Breast epithelium (tissue), 3 donors: ENCODE measurements at regions not wholly inside any gene's neighbourhood (a gene's known extent, or its start where the extent isn't known, plus 50 kb on each side); places are given as distances from the start of the nearest gene placed in this dataset.

Experiments
- POLR2A ChIP-seq: fragments of 450-650 bp; IDR thresholded peaks from one replicate; pipeline ENCODE4 v1.6.1; 2016; ENCODE audit warnings: antibody characterized with exemption, mild to moderate bottlenecking, moderate library complexity
- POLR2AphosphoS5 ChIP-seq, 3 donors: sonication (generic); formaldehyde crosslinking; IDR thresholded peaks; one replicate each; pipeline ENCODE4 v1.6.1; 2017; ENCODE audit warnings: antibody characterized with exemption in 3 of 3
- TF ChIP-seq, protein P1 (sequence below), 3 donors: fragments of 450-650 bp; IDR thresholded peaks; one replicate each; pipeline ENCODE4 v1.5.1; 2016 to 2017; ENCODE audit warnings: antibody characterized with exemption in 3 of 3, mild to moderate bottlenecking in 3 of 3, moderate library complexity in 3 of 3

DNA sequence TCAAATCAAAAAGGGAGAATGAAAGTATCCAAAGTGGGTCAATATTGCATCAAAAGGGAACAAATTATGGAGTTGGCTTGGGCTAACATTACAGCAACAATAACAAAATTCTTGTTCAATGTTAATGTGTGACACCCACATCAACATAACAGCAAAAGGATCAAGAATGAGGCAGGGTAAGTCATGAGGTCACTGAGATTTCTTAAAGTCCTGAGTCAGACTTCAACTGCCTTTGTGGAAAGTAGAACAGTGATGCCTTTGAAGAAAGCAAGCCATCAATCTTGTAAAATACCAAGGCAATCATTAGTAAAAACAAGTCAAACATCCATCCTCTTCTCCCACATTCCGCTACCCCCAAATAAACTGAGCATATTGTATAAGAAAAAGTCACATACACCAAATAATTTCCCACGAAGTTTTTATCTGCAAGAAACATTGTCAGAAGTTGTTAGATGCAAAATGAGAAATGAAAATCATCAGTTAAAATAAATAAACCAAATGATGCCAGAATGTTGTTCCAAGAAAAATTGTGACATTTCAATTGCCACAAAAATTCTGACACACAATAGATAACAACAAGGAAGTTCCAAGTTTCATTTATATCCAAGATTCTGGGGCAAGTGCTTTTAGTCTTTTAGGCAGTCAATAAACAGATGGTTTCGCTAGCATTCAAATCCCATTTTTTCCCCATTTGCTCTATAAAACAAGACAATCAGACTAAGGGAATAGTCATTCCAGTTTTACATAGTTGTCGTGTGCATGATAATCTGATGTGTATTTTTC lies 216.1 kb upstream of the SETBP1 start:
- TF ChIP-seq, protein P1, sequence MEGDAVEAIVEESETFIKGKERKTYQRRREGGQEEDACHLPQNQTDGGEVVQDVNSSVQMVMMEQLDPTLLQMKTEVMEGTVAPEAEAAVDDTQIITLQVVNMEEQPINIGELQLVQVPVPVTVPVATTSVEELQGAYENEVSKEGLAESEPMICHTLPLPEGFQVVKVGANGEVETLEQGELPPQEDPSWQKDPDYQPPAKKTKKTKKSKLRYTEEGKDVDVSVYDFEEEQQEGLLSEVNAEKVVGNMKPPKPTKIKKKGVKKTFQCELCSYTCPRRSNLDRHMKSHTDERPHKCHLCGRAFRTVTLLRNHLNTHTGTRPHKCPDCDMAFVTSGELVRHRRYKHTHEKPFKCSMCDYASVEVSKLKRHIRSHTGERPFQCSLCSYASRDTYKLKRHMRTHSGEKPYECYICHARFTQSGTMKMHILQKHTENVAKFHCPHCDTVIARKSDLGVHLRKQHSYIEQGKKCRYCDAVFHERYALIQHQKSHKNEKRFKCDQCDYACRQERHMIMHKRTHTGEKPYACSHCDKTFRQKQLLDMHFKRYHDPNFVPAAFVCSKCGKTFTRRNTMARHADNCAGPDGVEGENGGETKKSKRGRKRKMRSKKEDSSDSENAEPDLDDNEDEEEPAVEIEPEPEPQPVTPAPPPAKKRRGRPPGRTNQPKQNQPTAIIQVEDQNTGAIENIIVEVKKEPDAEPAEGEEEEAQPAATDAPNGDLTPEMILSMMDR (IDR thresholded peaks at IDR 0.05), result no peak
- TF ChIP-seq POLR2AphosphoS5 (IDR thresholded peaks at IDR 0.05) (peak in 1 of 3 donors; percentile 42), POLR2A (no peak)
